ENCODE measurements at regions not wholly inside any gene's neighbourhood (a gene's known extent, or its start where the extent isn't known, plus 50 kb on each side); places are given as distances from the start of the nearest gene placed in this dataset.

- no peak for TF ChIP-seq POLR2A (IDR thresholded peaks at IDR 0.05)
- TF ChIP-seq, protein P1, sequence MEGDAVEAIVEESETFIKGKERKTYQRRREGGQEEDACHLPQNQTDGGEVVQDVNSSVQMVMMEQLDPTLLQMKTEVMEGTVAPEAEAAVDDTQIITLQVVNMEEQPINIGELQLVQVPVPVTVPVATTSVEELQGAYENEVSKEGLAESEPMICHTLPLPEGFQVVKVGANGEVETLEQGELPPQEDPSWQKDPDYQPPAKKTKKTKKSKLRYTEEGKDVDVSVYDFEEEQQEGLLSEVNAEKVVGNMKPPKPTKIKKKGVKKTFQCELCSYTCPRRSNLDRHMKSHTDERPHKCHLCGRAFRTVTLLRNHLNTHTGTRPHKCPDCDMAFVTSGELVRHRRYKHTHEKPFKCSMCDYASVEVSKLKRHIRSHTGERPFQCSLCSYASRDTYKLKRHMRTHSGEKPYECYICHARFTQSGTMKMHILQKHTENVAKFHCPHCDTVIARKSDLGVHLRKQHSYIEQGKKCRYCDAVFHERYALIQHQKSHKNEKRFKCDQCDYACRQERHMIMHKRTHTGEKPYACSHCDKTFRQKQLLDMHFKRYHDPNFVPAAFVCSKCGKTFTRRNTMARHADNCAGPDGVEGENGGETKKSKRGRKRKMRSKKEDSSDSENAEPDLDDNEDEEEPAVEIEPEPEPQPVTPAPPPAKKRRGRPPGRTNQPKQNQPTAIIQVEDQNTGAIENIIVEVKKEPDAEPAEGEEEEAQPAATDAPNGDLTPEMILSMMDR (IDR thresholded peaks at IDR 0.05), result no peak
These were observed 51.1 kb downstream of the HYCC1 start for GRCh38 chr7:22962775-22963350.
